Activated CD4-positive, CD25-positive, alpha-beta regulatory T cell treated with anti-CD3 and anti-CD28 coated beads, Interleukin-2, amount 50 U/mL, for 24 hours (primary cell): ENCODE measurements at regions not wholly inside any gene's neighbourhood (a gene's known extent, or its start where the extent isn't known, plus 50 kb on each side); places are given as distances from the start of the nearest gene placed in this dataset.
A peak's percentile ranks its signal among the peaks of the same experiment; 100 is the strongest.
"Not testable (repeated sequence)": the region's sequence is repeated elsewhere in the genome, so short reads cannot be mapped to it uniquely, and the experiment has no call there.

ENCODE experiments used
- ATAC-seq, 2 donors: fragments of 150-1000 bp; cut with Tn5 transposase; one replicate each; pipeline ENCODE4 v1.10.0; 2021; ENCODE audit warnings: mild to moderate bottlenecking in 1 of 2, moderate library complexity in 1 of 2

GRCh38 chr2:36302911-36303310 is 52.7 kb upstream of the CRIM1 start:
- ATAC-seq: no peak

- no peak for ATAC-seq
These were observed 53.7 kb upstream of the CRIM1 start for GRCh38 chr2:36301843-36302242.

- no peak for ATAC-seq
These were observed 54.9 kb upstream of the CRIM1 start for GRCh38 chr2:36300697-36301096.

GRCh38 chr2:36296798-36297197 is 58.8 kb upstream of the CRIM1 start:
- ATAC-seq: no peak

- no peak for ATAC-seq
These were observed 61.3 kb upstream of the CRIM1 start for GRCh38 chr2:36294316-36294721.

- ATAC-seq: no peak
These were observed 65.2 kb upstream of the CRIM1 start for GRCh38 chr2:36290306-36290856.

GRCh38 chr2:36289731-36290130 is 65.8 kb upstream of the CRIM1 start:
- no peak for ATAC-seq

- ATAC-seq: peak; percentile 50 to 65
These were observed 68.0 kb upstream of the CRIM1 start for GRCh38 chr2:36287363-36288275.

- ATAC-seq: not testable (repeated sequence)
These were observed 76.1 kb upstream of the CRIM1 start for GRCh38 chr2:36279506-36279905.

GRCh38 chr2:36277881-36278523 is 77.6 kb upstream of the CRIM1 start:
- peak; percentile 36 to 44 for ATAC-seq

- ATAC-seq: peak; percentile 91 to 96
These were observed 78.3 kb upstream of the CRIM1 start for GRCh38 chr2:36277146-36277808.

GRCh38 chr2:36271266-36271665 is 84.3 kb upstream of the CRIM1 start:
- ATAC-seq: no peak

- no peak for ATAC-seq
These were observed 84.8 kb upstream of the CRIM1 start for GRCh38 chr2:36270758-36271157.

- no peak for ATAC-seq
These were observed 88.4 kb upstream of the CRIM1 start for GRCh38 chr2:36267194-36267593.

- ATAC-seq: peak in 1 of 2 donors; percentile 28
These were observed 88.9 kb upstream of the CRIM1 start for GRCh38 chr2:36266536-36267121.

- no peak for ATAC-seq
These were observed 93.0 kb upstream of the CRIM1 start for GRCh38 chr2:36262581-36262980.

- ATAC-seq: no peak
These were observed 99.7 kb upstream of the CRIM1 start for GRCh38 chr2:36255863-36256262.

- no peak for ATAC-seq
These were observed 102.5 kb upstream of the CRIM1 start for GRCh38 chr2:36253086-36253485.

GRCh38 chr2:36246320-36246990 is 109.1 kb upstream of the CRIM1 start:
- peak; percentile 92 to 95 for ATAC-seq

- ATAC-seq: no peak
These were observed 109.9 kb upstream of the CRIM1 start for GRCh38 chr2:36245651-36246050.

- no peak for ATAC-seq
These were observed 117.5 kb upstream of the CRIM1 start for GRCh38 chr2:36238106-36238505.

GRCh38 chr2:36235882-36236281 is 119.7 kb upstream of the CRIM1 start:
- no peak for ATAC-seq
